SJSA1 (cell line): ENCODE measurements at regions not wholly inside any gene's neighbourhood (a gene's known extent, or its start where the extent isn't known, plus 50 kb on each side); places are given as distances from the start of the nearest gene placed in this dataset.

Experiments used
- DNase-seq, 2 experiments: peaks; one replicate each; pipeline ENCODE4 v3.0.0-alpha.2; 2015 to 2020; ENCODE audit warnings: low spot score in 2 of 2, low read depth in 1 of 2
- H3K27ac ChIP-seq: fragments of 250-450 bp; sonication (Bioruptor Pico); 2 replicates; pipeline ENCODE4 v1.5.1; 2020; ENCODE audit warnings: mild to moderate bottlenecking, moderate library complexity
- H3K27me3 ChIP-seq: fragments of 250-450 bp; sonication (Bioruptor Pico); replicated peaks from 2 replicates; pipeline ENCODE4 v1.5.1; 2020; ENCODE audit warnings: mild to moderate bottlenecking, moderate library complexity
- H3K36me3 ChIP-seq: fragments of 250-450 bp; sonication (Bioruptor Pico); 2 replicates; pipeline ENCODE4 v1.5.1; 2020; ENCODE audit warnings: mild to moderate bottlenecking
- H3K4me1 ChIP-seq: fragments of 250-450 bp; sonication (Bioruptor Pico); replicated peaks from 2 replicates; pipeline ENCODE4 v1.6.1; 2021; ENCODE audit warnings: mild to moderate bottlenecking
- H3K4me3 ChIP-seq: fragments of 250-450 bp; sonication (Bioruptor Pico); 2 replicates; pipeline ENCODE4 v1.5.1; 2020; ENCODE audit warnings: mild to moderate bottlenecking
- H3K9me3 ChIP-seq: fragments of 250-450 bp; sonication (Bioruptor Pico); replicated peaks from 2 replicates; pipeline ENCODE4 v1.5.1; 2020; ENCODE audit warnings: mild to moderate bottlenecking

GRCh38 chr1:189150624-189151023 is 1327.0 kb downstream of the BRINP3 start:
- Histone ChIP-seq H3K36me3 (no peaks in the 10 kb centered on the region), H3K27ac (no peak overlapping the region), H3K4me3 (no peak overlapping the region), H3K27me3 (no peaks in the 10 kb centered on the region), H3K9me3 (no peaks in the 10 kb centered on the region), H3K4me1 (no peaks in the 10 kb centered on the region)
- DNase-seq: no peak

DNA sequence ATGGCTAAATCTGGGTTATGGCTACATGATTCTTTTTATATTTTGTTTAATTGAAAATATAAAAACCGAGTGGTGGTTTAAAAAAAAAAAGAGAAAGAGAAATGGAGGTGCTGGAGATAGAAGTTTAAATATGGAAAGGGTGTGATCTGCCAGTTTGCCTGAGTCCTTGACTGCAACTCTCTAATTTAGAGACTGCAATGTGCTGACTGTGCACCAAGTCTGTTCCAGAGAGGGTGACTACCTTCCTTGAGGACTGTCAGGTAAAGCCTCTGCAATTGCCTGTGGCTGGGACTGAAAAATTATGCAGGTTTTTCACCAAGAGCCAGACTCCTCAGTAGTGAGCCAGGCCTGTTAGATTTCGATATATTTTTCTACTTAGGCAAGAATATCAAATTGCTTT is 1326.3 kb downstream of the BRINP3 start:
- no peak overlapping the region for H3K27ac ChIP-seq
- no peaks in the 10 kb centered on the region for H3K9me3 ChIP-seq
- no peak for DNase-seq
- no peaks in the 10 kb centered on the region for H3K36me3 ChIP-seq
- no peaks in the 10 kb centered on the region for H3K27me3 ChIP-seq
- no peaks in the 10 kb centered on the region for H3K4me1 ChIP-seq
- no peak overlapping the region for H3K4me3 ChIP-seq

DNA sequence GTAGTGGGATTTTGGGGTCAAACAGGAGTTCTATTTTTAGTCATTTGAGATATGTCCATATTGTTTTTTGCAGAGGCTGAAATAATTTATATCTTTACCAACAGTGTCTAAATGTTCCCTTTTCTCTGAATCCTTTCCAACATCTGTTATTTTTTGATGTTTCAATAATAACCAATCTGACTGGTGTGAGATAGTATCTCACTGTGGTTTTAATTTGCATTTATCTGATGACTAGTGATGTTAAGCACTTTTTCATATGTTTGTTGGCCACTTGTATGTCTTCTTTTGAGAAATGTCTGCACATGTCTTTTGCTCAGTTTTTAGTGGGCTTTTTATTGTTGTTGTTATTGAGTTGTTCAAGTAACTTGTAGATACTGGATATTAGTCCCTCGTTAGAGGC is 1325.0 kb downstream of the BRINP3 start:
- no peaks in the 10 kb centered on the region for H3K27me3 ChIP-seq
- H3K4me3 ChIP-seq: no peak overlapping the region
- no peak overlapping the region for H3K27ac ChIP-seq
- no peaks in the 10 kb centered on the region for H3K9me3 ChIP-seq
- H3K36me3 ChIP-seq: no peaks in the 10 kb centered on the region
- no peak for DNase-seq
- no peaks in the 10 kb centered on the region for H3K4me1 ChIP-seq

- no peaks in the 10 kb centered on the region for H3K36me3 ChIP-seq
- DNase-seq: no peak
- no peaks in the 10 kb centered on the region for H3K4me1 ChIP-seq
- H3K9me3 ChIP-seq: no peaks in the 10 kb centered on the region
- no peak overlapping the region for H3K27ac ChIP-seq
- H3K4me3 ChIP-seq: no peak overlapping the region
- no peaks in the 10 kb centered on the region for H3K27me3 ChIP-seq
Observed at GRCh38 chr1:189158155-189158554, 1319.5 kb downstream of the BRINP3 start.

- no peaks in the 10 kb centered on the region for H3K27me3 ChIP-seq
- H3K4me3 ChIP-seq: no peak overlapping the region
- H3K9me3 ChIP-seq: 0 out of 2 replicates have a peak, but pooled peaks cover 4% of the 10 kb centered on the region
- H3K36me3 ChIP-seq: no peaks in the 10 kb centered on the region
- DNase-seq: no peak
- H3K4me1 ChIP-seq: no peaks in the 10 kb centered on the region
- no peak overlapping the region for H3K27ac ChIP-seq
Observed at GRCh38 chr1:189175889-189176288, 1301.8 kb downstream of the BRINP3 start.

DNA sequence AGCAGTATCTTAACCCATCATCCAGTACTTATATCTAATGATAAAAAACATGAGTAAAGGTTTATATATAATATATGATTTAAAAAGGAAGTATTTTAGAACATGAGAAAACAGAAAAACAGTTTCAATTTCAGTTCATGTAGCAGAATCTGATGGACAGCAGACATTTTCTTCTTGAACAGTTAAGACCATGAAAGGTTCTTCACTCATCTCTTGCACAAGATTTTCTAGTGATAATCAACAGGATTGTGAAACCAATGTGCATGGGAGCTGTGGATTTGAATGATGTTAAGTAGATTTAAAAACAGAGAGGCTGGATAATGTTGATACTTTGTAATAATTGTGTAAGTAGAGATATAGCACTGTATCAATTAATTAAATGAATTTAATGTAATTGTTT is 1297.6 kb downstream of the BRINP3 start:
- Histone ChIP-seq H3K9me3 (no peaks in the 10 kb centered on the region), H3K27me3 (no peaks in the 10 kb centered on the region), H3K4me1 (no peaks in the 10 kb centered on the region), H3K4me3 (no peak overlapping the region), H3K27ac (no peak overlapping the region), H3K36me3 (no peaks in the 10 kb centered on the region)
- DNase-seq: no peak

GRCh38 chr1:189185097-189185496 is 1292.6 kb downstream of the BRINP3 start:
- H3K36me3 ChIP-seq: no peaks in the 10 kb centered on the region
- DNase-seq: no peak
- H3K27ac ChIP-seq: no peak overlapping the region
- H3K4me3 ChIP-seq: no peak overlapping the region
- H3K9me3 ChIP-seq: no peaks in the 10 kb centered on the region
- H3K27me3 ChIP-seq: no peaks in the 10 kb centered on the region
- H3K4me1 ChIP-seq: no peaks in the 10 kb centered on the region

DNA sequence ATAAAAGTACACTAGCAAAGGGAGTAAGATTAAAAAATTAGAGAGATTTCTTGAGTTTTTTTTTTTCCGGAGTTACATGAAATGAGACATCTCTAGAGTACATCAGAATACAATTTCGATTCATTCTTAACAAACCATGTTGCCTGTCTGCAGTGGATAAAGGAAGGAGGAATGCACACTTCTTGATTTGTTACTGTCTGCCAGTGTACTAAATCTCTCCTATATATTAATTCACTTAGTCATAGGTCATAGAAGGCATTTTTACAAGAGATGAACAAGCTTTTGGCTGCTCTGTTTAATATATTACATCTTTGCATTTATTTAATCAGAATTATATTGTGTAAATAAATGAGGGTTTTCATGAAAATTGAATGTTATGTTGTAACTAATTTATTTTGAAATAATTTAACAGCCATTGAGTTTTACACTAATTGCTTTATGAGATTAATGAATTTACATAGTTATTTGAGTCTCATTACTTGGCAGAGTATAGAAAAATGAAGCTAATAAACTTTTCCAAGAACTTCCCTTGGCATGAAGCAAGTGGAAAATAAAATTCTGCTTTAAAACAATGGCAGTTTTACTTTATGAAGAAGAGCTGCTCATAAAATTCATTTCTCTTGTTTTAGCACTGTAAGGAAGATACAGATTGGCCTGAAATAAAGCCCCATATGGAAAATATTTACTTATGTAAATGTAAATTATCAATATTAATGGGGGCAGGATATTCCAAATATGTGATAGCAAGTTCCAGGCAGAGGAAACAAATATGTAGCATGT is 1284.7 kb downstream of the BRINP3 start:
- no peak for DNase-seq
- no peaks in the 10 kb centered on the region for H3K36me3 ChIP-seq
- no peaks in the 10 kb centered on the region for H3K4me1 ChIP-seq
- no peaks in the 10 kb centered on the region; the same call in 1 of the 2 replicates for H3K9me3 ChIP-seq
- no peak overlapping the region for H3K4me3 ChIP-seq
- H3K27me3 ChIP-seq: no peaks in the 10 kb centered on the region
- no peak overlapping the region for H3K27ac ChIP-seq

DNA sequence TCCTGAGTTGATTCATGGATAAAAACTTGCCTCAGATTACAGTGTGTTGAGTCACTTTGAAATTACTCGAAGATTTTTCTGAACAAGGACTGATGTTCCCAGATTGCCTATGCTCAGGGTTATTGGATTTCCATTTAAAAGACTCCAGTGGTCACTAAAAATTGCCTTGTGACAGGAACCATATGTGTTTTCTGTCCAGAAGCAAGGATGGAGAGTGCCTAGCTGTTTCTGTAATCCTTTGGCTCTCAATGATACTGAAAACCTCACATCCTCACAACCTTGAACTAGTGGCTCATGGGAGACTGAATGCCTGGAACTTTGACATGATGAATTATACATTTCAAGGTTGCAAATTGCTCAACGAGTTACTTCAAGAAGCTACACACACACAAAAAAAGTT is 1271.8 kb downstream of the BRINP3 start:
- no peaks in the 10 kb centered on the region for H3K4me1 ChIP-seq
- H3K27me3 ChIP-seq: no peaks in the 10 kb centered on the region
- H3K36me3 ChIP-seq: no peaks in the 10 kb centered on the region
- no peak overlapping the region for H3K4me3 ChIP-seq
- H3K9me3 ChIP-seq: no peaks in the 10 kb centered on the region
- H3K27ac ChIP-seq: no peak overlapping the region
- DNase-seq: no peak

DNA sequence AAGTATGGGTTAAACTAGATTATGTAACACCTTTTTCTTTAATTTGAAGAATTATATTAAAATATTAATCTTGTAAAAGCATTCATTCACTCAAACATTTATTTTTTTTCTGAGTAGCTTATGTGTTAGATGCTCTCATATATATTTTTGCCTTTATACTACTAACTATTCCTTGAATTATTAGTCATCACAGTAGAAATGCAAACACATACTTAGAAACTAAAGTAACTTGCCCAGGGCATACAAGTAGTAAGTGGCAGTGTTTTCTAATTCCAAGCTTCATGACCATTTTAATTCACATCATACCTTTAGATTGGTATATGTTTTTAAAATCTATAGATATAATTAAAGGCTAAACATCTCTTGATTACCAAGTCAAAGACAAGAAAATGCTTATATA is 1271.0 kb downstream of the BRINP3 start:
- no peak overlapping the region for H3K4me3 ChIP-seq
- DNase-seq: no peak

DNA sequence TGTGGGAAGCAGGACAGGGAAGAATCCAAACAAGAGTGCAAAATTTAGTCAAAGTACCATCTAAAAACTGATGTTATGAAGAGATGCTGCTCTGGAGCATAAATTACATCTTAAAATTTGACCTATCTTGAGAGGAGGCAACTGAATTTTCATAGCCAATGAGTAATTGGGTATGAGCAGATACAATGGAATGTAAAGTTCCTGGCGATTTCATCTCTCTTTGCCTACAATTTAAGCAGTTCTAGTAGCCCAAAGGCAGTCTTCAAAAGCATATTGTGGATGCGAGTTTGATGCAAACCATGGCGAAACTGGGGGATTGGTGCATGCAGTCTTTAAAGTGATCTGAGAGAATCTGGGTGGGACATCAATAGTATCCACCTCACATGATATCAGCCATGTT is 1265.9 kb downstream of the BRINP3 start:
- Histone ChIP-seq H3K9me3 (no peaks in the 10 kb centered on the region), H3K4me1 (no peaks in the 10 kb centered on the region), H3K27ac (no peak overlapping the region), H3K4me3 (no peak overlapping the region), H3K27me3 (no peaks in the 10 kb centered on the region), H3K36me3 (no peaks in the 10 kb centered on the region)
- no peak for DNase-seq

More for the DNA sequence above, 1271.0 kb downstream of the BRINP3 start:
- H3K27ac ChIP-seq: no peak overlapping the region
- H3K4me1 ChIP-seq: no peaks in the 10 kb centered on the region
- H3K27me3 ChIP-seq: no peaks in the 10 kb centered on the region
- no peaks in the 10 kb centered on the region for H3K9me3 ChIP-seq
- H3K36me3 ChIP-seq: no peaks in the 10 kb centered on the region

GRCh38 chr1:189212606-189213005 is 1265.1 kb downstream of the BRINP3 start:
- no peaks in the 10 kb centered on the region for H3K27me3 ChIP-seq
- H3K4me1 ChIP-seq: no peaks in the 10 kb centered on the region
- no peak overlapping the region for H3K4me3 ChIP-seq
- DNase-seq: no peak
- H3K36me3 ChIP-seq: no peaks in the 10 kb centered on the region
- H3K9me3 ChIP-seq: no peaks in the 10 kb centered on the region
- no peak overlapping the region for H3K27ac ChIP-seq

- no peak for DNase-seq
- no peaks in the 10 kb centered on the region for H3K9me3 ChIP-seq
Observed at GRCh38 chr1:189216886-189217285, 1260.8 kb downstream of the BRINP3 start.

GRCh38 chr1:189217646-189218045 is 1260.0 kb downstream of the BRINP3 start:
- H3K4me1 ChIP-seq: no peaks in the 10 kb centered on the region
- no peak overlapping the region for H3K4me3 ChIP-seq
- no peaks in the 10 kb centered on the region for H3K27me3 ChIP-seq
- DNase-seq: no peak
- no peaks in the 10 kb centered on the region for H3K36me3 ChIP-seq
- no peak overlapping the region for H3K27ac ChIP-seq
- no peaks in the 10 kb centered on the region for H3K9me3 ChIP-seq

More at GRCh38 chr1:189216886-189217285, 1260.8 kb downstream of the BRINP3 start:
- Histone ChIP-seq H3K36me3 (no peaks in the 10 kb centered on the region), H3K4me1 (no peaks in the 10 kb centered on the region), H3K27me3 (no peaks in the 10 kb centered on the region), H3K27ac (no peak overlapping the region), H3K4me3 (no peak overlapping the region)

DNA sequence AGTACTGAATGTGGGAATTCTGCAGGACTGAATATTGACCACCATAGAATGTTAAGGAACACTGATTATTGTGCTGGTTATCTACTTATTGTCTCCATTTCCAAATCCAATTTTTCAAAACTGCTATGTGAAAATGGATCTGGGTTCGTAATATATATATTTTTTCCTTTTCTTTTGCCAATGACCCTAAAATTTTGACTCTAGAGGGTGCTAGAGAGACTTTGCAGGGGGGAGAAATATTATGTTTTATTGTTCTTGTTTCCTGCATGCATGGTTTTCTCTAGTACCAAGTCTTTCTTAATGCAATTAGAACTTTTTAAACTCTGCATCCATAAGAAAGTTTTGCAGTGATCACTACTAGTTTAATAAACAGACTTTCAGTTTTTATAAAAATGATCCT is 1256.9 kb downstream of the BRINP3 start:
- Histone ChIP-seq H3K9me3 (no peaks in the 10 kb centered on the region; the same call in 1 of the 2 replicates), H3K36me3 (no peaks in the 10 kb centered on the region), H3K27me3 (no peaks in the 10 kb centered on the region), H3K27ac (no peak overlapping the region), H3K4me3 (no peak overlapping the region), H3K4me1 (no peaks in the 10 kb centered on the region)
- DNase-seq: no peak
